Activated CD4-positive, CD25-positive, alpha-beta regulatory T cell treated with anti-CD3 and anti-CD28 coated beads, Interleukin-2, amount 50 U/mL, for 72 hours (primary cell): ENCODE measurements at regions not wholly inside any gene's neighbourhood (a gene's known extent, or its start where the extent isn't known, plus 50 kb on each side); places are given as distances from the start of the nearest gene placed in this dataset.

Experiments
- DNase-seq: peaks from one replicate; pipeline ENCODE4 v3.0.0; 2021

- no peak for DNase-seq
Observed at GRCh38 chr5:123817267-123817666, 305.3 kb downstream of the CSNK1G3 start.

- DNase-seq: no peak
Observed at GRCh38 chr5:123814801-123815470, 303.0 kb downstream of the CSNK1G3 start.

GRCh38 chr5:123813937-123814624, 302.1 kb downstream of the CSNK1G3 start:
- DNase-seq: no peak

DNA sequence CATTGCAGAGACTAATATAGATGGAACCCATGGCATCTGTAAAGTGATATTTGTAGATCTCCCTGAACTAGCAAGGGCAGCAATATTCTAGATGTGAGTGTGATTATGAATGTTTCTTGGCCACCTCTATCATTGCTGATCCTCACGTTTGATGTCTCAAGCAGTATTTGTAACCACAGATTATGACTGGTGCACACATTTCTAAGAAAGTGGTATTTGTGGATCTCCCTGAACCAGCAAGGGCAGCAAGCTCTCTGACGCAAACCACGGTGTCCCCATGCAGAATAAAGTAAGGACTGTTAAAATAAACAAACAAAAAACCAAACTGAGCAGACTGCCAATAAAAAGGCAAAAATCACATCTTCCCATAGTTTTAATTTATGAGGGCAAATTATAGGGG, 301.3 kb downstream of the CSNK1G3 start:
- no peak for DNase-seq

DNA sequence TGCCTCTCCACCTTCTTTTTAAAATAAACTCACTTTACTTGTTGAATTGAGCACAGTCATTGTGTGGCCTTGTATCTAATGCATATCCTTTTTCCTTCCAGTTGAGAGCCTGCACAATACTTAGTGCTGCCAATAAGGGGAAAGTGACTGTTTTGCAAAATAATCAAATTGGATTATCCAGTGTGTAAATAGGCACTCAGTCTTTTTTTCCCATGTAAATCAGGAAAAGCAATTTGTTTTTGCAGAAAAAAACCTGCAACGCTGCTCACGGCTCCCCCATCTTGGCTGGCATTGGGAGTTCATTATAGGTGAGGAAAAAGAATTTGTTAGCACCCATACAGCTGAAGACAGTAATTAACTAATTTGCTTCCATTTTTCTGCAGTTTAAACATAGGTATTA, 299.9 kb downstream of the CSNK1G3 start:
- DNase-seq: no peak

DNA sequence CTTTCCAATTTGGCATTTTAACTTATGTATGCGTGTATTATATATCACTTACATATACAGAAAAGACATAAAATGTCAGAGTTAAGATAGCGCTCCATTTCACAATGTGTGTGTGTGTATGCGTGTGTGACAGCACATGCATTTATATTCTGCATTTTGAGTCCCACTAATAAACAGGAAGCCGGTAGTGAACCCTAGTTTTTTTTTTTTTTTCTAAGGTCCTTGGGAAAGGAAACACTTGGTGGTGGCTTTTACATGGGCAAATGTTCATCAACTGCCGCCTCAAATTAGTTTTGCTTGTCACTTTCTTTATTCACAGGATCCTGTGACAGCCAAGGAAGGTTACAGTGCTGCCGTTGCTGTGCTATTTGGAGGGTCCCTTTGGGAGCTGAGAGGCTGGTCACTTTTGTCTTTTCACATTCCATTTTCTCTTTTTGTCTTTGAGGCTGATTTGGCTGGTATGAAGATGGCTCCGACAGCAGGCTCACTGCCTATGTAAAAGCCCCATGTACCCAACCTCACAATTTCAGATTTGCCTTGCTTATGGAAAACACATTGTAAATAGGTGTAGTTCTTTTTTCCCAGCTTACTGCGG, 298.9 kb downstream of the CSNK1G3 start:
- DNase-seq: no peak

GRCh38 chr5:123810253-123810652, 298.3 kb downstream of the CSNK1G3 start:
- no peak for DNase-seq

GRCh38 chr5:123809594-123810221, 297.7 kb downstream of the CSNK1G3 start:
- DNase-seq: no peak

DNA sequence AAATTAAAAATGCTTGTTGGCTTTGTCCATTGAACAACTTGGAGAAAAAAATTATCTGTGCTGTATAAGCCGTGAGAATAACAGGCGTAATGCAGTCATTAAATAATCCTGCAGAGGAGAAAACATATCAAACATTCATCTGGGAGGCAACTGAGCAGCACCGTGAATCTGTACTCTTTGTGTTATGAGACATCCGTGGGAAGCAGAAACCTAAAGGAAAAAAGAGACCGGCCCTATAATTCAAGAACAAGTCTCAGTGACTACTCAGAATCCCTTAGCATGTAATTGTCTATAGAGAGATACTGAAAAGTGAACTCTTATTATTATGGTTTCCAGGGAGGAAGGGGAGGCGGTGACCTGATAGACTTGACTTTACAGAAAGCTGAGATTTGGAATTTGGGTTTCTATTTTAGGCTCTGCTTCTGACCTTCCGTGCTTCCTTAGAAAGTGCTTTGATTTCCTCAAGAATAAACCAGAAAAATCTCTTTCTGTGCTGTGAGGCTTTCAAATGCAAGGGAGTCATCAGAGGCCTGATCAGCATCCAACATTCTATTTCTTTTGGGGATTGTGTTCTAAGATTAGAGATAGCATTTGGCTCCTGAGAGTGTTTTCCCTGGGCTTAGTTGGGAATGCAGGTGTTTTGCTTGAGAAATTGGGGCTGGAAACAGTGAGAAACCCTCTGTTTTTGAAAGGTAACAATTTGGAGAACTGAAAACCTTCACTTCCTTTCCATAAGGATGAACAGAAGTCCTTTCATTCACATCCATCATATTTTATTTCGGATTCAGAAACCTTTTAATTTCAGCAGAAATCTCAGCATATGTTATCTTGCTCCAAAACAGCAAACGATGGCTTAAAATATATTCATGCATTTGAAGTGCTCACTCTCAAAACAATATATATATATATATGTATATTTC, 296.7 kb downstream of the CSNK1G3 start:
- DNase-seq: no peak

GRCh38 chr5:123807177-123807945, 295.4 kb downstream of the CSNK1G3 start:
- DNase-seq: no peak

GRCh38 chr5:123806644-123807043, 294.7 kb downstream of the CSNK1G3 start:
- DNase-seq: no peak

DNA sequence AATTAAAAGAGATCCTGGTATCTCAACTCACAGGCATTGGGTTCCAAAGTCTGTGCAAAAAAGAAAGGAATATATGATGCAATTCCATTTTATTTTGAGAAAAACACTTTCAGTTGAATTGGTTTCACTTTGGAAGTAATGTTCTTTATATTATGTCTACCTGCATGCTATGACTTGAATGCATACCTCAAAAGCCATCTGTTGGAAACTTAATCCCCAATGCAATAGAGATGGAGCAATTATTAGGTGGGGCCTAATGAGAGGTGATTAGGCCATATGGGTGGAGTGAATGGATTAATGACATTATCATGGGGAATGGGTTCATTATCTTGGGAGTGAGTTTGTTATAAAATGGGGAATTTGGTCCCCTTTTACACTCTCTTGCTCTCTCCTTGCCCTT, 293.3 kb downstream of the CSNK1G3 start:
- no peak for DNase-seq

DNA sequence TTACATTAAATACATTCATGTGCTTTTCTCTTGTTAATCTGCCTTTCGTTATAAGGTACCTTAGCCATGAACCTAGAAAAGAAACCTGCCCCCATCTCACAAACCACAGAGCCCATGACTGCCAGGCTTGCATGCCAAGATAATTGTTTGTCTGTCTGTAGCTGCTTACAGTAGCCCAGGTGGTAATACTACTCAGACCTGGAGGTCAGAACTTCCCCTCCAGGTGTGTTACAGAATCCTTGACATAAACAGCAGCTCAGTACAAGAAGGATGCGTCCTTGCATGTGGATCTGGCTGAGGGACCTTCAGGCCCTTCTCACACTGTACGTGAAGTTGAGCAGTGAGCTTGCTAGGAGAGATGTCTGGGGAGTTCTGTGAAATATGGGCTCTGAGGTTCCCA, 291.4 kb downstream of the CSNK1G3 start:
- DNase-seq: no peak

DNA sequence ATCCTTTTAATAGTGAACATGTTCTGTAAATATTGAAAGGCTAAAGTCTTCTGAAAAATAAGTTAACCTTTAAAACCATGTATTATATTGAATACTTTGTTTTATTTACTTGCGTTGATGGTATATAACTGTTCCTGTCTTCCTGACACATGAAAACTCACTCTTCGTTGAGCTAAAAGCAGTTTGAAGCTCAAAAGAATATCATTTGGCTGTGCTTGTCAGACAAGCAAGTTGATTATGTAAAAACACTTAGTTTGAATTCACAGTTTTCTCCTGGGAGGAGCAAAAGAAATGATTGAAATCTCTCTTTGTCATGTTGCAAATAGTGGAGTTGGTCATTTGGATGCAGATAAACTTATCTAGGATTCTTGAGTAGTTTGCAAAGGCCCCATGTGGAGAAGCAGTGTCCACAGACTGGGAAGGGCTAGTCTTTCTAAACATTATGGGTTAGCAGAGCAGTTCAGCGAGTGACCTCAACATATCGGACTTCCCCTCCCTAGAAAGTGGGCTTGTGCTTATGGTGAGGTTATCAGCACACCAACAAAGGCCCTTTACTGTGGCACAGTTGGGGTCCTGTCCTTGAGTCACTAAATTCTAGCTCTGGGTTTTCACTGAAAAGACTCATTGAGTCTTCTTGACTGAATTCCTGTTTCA, 290.4 kb downstream of the CSNK1G3 start:
- DNase-seq: no peak

- no peak for DNase-seq
Observed at GRCh38 chr5:123800640-123801039, 288.7 kb downstream of the CSNK1G3 start.

GRCh38 chr5:123795688-123796087, 283.7 kb downstream of the CSNK1G3 start:
- no peak for DNase-seq

GRCh38 chr5:123790226-123790625, 278.2 kb downstream of the CSNK1G3 start:
- DNase-seq: no peak

- DNase-seq: no peak
Observed at GRCh38 chr5:123787635-123788034, 275.7 kb downstream of the CSNK1G3 start.

GRCh38 chr5:123787136-123787535, 275.2 kb downstream of the CSNK1G3 start:
- DNase-seq: no peak

DNA sequence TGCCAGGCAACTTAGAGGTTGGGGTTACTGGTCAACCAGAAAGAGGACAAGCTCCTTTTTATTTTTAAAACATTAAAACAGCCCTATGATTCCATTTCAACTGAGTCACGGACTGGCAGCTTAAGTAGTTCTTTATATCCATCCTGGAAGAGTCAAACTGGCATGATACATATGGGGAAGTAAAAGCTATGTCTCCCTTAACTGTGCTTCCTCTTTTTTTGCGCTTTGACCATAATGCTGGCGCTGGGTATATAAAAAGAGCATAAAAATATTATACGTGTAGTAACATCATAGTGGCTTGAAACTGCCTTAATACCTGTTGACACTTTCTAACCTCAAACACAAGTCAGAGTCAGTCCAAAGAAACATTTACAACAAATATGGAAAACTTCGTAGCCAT, 274.4 kb downstream of the CSNK1G3 start:
- DNase-seq: no peak
